Central memory CD4-positive, alpha-beta T cell (primary cell): ENCODE measurements at regions not wholly inside any gene's neighbourhood (a gene's known extent, or its start where the extent isn't known, plus 50 kb on each side); places are given as distances from the start of the nearest gene placed in this dataset.
"Not testable (repeated sequence)": the region's sequence is repeated elsewhere in the genome, so short reads cannot be mapped to it uniquely, and the experiment has no call there.

Source experiments
- DNase-seq: peaks from one replicate; pipeline ENCODE4 v3.0.0; 2022

DNA sequence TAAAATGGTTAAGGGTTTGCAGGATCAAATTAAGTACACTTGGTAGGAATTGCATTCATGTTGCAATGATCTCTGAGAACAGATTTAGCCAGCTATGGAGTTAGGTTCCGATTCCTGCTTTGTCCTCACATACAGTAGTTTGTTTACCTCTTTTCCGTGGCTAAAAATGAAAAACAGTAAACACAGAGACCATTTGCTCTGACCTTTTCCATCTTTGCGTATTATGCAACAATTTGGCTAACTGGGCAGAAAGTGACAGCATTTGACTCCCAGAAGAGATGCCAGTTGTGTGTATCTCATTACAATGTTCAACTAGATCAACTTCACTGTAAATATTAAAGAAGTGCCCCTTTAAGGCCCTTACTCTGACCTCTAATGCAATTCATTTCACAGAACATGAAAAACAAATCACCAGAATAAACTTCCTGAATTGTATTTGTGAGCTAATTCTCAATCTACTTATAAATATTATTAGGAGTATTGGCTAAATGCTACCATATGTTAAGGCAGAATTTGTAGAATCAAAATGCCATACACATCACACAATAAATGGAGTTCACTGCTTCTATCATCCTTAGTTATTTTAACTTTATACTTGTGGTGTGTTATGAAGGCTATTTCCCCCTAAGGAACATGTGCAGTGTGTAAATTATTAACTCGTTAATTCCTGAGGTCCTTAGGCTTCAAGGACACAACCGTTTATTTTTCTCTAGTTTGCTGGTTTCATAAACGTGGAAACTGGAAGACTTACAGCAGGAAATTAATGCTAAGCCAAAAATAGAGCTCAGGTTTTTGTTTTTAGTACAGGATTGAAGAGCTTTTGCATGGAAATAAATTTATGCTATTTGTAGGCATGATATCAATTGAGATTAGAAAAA is 380.7 kb upstream of the CITED2 start:
- no peak for DNase-seq

DNA sequence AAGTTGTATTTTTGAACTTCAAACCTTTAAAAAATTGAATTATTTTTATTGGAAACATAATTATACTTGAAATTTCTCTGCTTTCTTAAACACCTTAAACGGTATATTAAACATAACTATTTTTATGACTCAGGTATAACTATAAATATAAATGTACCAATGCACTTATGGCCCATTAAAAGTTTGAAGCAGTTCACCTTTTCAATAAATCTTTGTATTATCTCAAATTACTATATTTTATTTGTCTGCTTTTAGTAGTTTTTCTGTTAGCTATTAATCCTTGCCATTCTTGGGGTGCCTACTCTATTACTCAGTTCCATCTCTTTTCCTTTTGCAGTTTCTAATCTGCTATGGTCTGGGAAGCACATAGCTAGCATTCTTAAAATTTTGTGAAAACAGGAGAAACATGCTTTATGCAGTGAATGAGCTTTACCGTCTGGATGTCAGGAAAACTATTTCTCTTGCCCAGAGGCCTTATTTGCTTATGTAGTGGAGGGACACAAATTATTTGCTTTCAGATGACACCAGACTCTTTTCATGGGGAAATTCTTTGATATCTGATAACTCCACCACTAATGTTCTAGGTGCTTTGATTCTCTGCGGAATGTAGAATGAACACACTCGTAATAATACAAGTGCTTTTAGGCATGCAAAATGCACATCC is 378.9 kb upstream of the CITED2 start:
- DNase-seq = no peak

DNA sequence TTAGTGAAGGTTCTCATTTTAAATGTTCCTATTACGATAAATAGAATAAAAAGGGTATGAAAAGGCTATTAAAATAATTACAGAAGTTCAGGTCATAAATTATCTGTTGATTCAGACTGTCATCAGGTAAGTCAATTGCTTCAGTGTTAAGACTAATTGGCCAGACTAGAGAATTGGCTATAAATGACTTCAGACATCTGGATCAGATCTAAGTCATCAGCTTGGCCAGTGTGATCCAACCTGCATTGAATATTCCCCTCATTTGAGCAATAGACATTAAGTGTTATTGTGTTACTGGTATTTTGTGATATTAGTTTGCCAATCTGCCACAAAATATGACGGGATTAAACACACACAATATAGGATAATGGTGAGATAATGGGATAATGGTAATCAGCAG is 377.6 kb upstream of the CITED2 start:
- no peak for DNase-seq

DNA sequence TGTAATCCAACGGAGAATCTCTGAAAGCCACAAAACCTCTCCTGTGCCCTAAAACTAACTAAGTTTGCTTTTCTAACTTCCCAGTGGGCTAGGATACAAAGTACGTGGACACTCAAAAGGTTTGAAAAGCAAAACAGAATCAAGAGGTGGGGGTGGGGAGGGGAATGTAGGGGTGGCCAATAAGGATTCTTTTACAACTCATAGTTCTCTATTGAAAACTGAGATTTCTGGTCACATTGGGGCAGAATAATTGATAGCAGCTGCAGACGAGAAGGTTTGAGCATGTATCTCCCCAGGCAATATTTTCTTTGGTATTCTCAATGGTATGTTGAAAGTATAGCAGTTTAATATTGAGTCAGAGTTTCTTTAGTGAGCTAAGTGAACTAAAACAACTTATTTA is 376.7 kb upstream of the CITED2 start:
- DNase-seq = no peak

DNA sequence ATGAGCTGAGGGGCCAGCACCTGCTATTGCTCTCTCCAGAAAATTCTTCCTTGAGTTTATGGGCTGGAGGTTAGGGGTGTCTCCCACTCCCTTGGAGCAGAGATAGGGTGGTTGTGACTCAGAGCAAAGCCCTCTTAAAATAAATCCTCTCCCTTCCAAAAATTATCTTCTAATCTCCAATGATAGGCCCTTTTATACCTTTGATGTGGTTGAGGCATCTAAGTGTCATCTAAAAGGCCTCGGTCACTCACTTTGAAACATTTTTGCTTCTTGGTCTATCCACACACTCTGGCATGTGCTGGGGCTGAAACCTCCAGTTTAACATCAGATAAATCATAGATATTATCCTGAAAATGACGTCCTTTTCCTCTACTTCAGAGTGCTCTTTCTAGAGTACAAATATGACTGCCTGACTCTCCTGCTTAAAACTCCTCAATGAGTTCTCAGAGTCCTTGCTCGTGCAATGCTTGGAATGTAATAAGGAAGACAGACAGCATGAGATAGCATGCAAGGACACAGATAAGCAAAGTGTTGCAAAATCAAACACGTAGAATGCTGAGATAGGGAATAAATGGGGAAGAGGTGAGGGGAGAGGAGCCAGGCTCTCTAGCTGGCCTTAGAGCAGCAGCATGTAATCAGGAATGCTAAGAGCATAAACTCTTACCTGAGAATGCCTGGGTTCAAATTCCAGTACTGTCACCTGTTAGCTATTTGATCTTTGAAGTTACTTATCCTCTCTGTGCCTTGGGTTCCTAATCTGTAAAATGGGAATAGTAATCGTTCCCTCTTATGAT is 374.1 kb upstream of the CITED2 start:
- no peak for DNase-seq

DNA sequence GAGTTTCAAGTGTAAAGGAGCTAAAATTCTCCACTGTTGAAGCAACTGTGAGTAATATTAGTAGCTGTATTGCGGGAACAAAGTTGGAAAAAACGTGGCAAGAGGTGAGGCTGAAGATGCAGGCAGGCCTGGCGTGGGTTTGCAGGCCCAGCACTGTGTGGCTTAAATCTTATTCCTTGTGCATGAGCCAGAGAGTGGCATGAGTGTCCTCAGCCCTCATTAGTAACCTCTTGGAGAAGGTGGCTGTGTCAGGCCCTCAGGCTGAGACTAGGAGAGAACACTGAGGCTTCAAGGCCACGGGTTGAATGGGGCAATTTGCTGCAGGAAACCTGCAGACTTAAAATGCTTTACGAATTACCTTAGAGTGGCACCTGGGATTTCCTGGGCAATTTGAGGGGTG is 372.7 kb upstream of the CITED2 start:
- no peak for DNase-seq

DNA sequence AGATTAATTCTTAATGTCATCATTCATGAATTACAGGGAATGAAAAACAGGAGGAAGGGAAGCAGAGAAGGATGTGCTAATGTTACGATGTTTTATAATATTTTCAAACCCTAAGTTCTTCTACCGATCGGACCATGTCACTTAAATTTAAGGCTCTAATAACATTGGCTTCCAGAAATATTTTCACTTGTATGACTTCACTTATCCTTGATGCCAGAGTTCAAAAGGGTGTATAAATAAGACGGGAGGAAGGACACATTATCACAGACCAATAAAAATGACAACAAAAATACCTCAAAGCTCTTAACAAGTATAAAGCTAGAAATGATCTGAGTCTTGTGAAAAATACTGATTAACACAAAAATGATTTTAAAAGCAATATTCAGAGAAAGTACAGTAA is 370.4 kb upstream of the CITED2 start:
- DNase-seq = no peak

DNA sequence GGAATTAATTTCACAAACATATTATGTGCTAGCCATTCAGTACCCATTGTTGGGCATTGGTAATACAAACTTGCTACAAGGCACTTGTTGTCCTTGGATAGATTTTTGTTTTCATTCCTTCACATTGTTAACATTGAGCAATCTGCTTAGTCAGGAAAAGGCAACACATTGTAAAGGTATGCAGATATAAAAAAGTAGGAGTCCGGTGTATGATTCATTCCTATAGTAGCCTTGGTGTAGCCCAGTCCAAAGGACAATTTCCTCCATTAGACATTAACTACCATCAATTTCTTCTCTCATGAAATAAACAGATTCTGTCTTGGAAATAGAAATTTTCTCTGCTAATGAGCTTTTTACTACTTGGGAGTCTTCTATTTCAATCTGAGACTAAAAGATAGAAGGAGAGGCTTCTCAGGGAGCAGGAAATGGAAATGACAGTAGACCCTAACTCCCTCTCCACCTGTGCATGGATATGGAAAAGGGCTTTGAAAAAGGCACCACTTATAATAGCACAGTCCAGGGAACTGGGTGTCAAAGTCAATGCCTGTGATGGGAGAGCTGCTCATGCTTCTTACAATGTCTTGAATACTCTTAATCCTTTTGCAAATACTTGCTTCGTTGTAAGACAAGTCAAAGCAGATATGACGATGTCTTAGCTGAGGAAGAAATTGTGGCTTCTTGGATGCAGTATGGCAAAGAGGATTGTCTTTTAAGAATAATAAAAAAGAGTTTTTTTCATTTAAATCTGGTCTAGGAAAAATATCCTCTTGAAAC is 369.4 kb upstream of the CITED2 start:
- DNase-seq = no peak

DNA sequence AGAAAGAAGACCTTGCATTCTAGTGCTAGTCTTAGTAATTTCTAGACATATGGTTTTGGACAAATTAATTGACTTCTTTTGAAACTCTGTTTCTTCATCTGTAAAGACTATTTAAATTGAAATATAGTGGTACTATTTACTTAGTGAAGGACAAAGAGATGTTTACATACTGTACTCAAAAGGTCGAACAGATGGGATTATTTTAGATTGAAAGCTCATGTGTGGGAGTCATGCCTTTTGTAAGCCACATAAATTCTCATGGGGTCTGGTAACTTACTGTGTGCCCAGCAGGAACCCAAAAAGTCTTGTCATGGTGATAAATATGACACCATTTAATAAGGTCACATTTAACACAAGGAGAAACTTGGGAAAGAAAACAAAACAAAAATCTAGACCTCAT is 368.2 kb upstream of the CITED2 start:
- no peak for DNase-seq

DNA sequence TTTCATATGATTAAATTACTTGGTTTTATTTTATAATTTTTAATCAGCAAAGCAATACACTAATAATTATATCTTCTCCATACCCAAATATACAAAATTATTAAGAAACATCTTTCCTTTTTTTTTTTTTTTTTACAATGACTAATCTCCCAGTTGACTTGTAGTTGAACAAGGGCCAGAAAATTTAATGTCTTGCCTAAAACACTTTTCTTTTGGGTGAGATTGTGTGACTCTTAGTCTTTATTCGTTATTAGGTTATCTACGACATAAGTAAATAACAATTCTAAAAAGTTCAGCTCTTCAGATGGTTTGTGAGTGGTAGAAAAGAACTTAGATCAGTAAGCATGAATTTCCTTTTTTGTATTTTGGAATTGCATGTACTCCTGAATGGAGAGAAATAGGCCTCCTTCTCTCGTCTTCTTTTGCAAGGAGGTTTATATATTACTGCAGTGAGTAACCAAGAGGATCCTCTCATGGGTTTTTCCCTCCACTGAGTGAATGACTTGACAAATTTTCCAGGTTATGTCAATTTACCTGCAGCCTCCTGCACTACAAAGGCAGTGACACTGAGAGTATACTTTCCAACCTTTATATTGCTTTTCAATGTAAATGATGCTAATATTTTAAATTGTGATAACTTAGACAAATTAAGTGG is 364.5 kb upstream of the CITED2 start:
- DNase-seq = no peak

DNA sequence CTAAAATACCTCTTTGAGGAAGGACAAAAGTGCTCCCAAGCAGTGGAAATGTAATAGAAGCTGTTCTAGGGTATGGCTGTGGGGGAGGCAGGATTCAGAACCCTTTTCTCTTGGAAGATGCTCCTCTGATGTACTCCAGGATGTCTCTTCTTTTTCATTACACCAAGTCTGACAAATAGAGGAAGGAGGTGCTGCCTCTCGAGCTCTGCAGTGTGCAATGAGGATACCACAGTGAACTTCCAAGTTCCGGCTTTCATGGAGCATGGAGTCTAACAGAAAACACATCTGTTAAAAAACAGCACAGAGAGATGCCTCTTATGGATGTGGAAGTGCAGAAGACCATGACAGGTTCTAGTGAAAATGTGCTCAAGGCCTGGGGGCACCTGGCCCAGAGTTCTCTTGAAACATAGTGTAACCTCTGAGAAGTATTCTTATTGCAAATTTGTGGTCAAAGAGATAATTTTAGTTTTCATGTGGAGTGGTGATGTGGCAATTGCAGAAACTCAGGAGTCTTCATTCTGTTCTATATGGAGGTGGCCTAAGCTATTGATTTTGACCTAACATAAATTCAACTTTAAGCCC is 362.0 kb upstream of the CITED2 start:
- no peak for DNase-seq

DNA sequence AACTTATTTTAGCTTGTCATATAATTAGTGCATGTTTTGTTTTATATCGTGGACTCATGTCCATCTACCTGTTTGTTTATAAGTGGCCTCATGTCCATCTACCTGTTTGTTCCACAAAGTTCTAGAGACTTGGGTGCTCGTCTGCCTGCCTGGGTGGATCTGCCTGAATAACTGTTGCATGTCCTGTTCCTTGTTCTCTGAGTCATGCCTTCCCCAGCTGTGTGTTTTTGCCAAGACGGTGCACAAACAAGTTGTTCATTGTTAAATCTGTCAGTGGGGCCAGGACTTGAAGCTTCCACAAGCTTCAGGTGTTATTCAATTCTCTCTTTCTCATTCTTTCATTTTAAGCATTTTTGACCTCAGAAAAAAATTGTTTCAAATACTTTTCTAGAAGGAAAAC is 358.0 kb upstream of the CITED2 start:
- DNase-seq = no peak

DNA sequence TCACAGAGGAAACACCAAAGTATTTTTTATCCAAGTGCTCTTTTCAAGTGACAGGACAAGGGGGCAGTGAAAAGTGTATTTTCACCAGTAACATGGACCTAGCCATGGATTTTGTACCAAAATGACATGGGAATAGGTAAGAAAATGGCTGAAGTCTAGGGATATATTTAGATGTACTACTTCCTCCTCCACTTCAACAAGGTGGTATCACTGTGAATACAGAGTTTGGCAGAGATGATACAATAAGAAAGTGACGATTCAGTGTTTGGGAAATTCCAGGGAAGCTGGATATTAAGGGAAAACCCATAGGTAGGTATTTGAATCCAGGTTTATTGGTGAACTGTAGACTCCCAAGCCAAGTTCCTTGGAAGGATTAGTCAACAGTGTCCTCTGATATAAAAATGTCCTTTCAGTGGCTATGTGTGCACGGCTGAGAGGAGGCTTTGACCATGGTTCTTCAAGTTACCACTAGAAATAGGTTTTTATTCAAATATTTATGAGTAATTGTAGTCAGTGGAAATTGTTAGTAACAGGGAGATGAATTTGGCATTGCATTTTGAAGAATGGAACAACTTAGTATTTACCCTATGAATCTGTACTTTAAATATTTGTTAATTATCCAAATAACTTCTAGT is 356.0 kb upstream of the CITED2 start:
- DNase-seq = no peak

DNA sequence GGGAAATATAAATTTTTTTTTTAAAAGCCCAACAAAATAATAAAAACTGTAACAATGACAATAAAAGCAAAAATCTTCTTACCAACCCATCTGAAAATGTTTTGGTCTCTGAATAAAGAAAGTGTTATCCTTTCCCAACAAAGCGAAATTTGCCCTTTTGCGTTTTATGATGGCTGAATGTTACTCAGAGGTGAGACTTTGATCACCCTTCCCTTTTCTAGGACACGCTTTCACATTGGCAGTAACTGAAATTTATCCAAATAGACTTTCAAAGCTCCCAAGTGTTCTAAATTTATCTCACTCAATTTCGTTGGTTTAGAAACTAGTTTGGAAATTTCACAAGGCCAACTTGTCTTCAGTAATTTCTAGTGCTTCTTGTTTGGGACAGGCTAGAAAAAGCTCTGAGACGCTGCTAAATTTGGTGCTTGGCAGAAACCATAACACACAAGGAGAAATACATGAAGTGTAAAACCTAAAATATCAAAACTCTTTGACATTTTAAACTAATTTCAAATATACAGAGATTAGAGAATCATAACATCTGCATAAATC is 354.5 kb upstream of the CITED2 start:
- no peak for DNase-seq

DNA sequence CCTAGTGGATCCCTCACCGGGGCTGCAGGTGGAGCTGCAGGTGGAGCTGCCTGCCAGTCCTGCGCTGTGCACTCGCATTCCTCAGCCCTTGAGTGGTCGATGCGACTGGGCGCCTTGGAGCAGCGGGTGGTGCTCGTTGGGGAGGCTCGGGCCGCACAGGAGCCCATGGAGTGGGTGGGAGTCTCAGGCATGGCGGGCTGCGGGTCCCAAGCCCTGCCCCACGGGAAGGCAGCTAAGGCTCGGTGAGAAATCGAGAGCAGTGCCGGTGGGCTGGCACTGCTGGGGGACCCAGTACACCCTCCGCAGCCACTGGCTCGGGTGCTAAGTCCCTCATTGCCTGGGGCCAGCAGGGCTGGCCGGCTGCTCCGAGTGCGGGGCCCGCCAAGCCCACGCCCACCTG is 351.8 kb upstream of the CITED2 start:
- not testable (repeated sequence) for DNase-seq

DNA sequence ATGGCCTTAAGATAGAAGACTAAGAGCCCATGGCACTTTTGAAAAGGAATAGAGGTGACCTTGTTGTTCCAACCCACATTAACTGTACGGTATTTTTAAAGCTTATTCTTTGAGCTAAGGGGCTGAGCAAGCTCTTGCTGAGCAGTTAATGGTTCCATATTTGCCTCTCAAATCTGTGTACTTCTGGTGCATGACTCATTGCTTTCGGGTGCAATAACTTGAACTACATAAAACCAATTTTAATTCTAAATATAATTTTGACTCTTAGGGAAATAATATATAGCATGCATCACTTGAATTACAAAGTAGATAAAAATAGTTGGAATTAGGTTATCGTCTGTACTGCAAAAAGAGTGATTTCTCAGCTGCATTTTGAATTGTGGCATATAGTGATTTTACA is 348.1 kb upstream of the CITED2 start:
- no peak for DNase-seq

DNA sequence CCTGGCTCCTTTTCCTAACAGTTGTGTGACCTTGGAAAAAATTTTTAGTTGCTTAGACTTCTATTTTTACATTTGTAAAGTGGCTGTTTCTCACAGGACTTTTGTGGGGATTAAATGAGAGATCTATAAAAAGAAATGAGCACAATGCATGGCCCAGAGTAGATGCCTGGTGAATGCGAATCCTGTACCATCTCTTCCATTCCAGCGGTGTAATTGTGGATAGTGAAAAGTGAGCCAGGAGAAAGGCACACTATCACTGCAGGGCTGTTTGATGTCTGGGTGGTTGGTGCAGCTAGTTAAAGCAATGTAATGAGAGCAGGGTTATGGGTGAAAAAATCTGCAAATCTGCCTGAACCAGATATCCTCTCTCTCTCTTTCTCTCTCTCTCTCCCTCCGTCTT is 347.5 kb upstream of the CITED2 start:
- no peak for DNase-seq

DNA sequence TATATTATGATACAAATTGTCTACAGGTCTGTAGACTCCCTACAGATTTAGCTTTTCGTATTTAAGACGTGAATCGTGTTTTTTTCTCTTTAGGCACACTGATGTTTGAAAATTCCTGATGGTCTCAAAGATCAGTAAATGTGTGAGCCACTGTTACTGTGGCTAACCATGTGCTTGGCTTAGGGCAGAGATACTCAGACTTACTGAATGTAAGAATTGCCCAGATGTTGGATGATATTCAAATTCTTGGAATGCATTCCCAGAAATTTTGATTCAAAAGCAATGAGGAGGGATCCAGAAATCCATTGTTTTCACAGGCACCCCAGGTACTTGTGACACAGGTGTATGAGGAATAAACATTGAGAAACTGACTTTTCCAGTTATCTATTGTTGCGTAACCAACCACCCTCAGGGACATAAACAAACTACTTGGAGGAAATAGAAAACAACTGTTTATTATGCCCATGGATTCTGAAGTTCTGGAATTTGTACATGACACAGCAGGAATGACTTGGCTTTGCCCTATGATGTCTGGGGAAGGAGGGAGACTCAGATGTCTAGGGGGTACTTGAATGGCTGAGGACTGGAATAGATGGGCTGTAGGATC is 339.6 kb upstream of the CITED2 start:
- no peak for DNase-seq

DNA sequence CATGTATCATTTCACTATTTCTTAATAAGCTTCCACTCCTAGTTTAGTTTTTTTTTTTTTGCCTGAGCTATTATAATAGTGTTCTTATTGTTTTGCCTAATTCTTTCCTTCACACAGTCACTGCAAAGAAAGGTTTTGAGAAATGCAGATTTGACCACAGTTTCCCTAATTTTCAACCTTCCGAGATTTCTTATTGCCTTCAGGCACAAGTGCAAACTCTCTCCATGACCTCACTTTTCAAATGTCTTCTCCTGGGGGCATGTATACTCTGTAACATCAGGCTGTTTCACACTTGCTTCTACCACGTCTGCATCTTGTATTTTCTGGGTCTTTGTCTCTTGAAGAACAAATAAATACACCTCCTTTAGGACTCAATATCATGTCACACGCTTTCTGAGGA is 339.0 kb upstream of the CITED2 start:
- DNase-seq = no peak

DNA sequence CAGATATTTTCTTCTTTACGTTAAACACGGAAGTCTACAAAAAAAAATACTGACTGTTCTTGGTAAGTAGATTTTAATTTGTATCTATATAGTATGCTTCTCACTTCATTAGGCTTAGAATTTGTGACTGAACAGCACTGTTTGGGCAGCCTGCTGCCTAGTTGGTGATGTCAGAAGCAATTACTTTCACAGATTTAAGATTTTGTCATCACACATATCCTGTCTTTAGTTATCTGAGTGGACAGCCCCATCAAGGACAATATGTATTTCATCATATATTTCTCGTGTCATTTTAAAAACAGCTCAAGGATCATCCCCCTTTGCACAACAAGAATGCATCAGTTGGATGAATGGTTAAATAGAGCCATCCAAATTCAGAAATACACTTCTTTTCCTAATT is 338.4 kb upstream of the CITED2 start:
- no peak for DNase-seq
